ENCODE measurements at regions not wholly inside any gene's neighbourhood (a gene's known extent, or its start where the extent isn't known, plus 50 kb on each side); places are given as distances from the start of the nearest gene placed in this dataset.

GRCh38 chr18:55934821-55935220, 346.8 kb upstream of the TCF4 start:
- no peak overlapping the region for H3K27ac ChIP-seq (ENCODE audit: low read depth, low read length)
- no peak overlapping the region for H3K4me3 ChIP-seq (ENCODE audit: insufficient read depth, low read length, poor library complexity, severe bottlenecking)
- TF ChIP-seq CTCF (IDR thresholded peaks at IDR 0.05; ENCODE audit: insufficient read depth, low read length, poor library complexity, severe bottlenecking), result no peak
- no peak for TF ChIP-seq EZH2phosphoT487 (conservative IDR thresholded peaks at IDR 0.05; ENCODE audit: low read length)
- H3F3A ChIP-seq (ENCODE audit: insufficient read depth), result no peaks in the 10 kb centered on the region
- H3K27me3 ChIP-seq (ENCODE audit: low read length), result no peaks in the 10 kb centered on the region
- H3K36me3 ChIP-seq (ENCODE audit: low read length), result no peaks in the 10 kb centered on the region
- no peaks in the 10 kb centered on the region for H4K20me1 ChIP-seq (ENCODE audit: low read depth, low read length)
- H3K79me2 ChIP-seq (ENCODE audit: insufficient read depth, low read length), result no peaks in the 10 kb centered on the region
- H3K9me3 ChIP-seq (ENCODE audit: insufficient read depth, low read length), result peaks cover 14% of the 10 kb centered on the region; the same call in 1 of the 2 replicates
- no peak overlapping the region for H3K4me2 ChIP-seq (ENCODE audit: low read depth, low read length, poor library complexity, severe bottlenecking)
- H3K9ac ChIP-seq (ENCODE audit: low read length), result no peak overlapping the region
- no peak overlapping the region for H2AFZ ChIP-seq (ENCODE audit: low read depth, low read length, severe bottlenecking)
- H3K9me2 ChIP-seq (replicated peaks; ENCODE audit: insufficient read depth, low read length), result no peaks in the 10 kb centered on the region

GRCh38 chr18:55932675-55933074, 344.7 kb upstream of the TCF4 start:
- Histone ChIP-seq H4K20me1 (ENCODE audit: low read depth, low read length) (no peaks in the 10 kb centered on the region), H3F3A (ENCODE audit: insufficient read depth) (no peaks in the 10 kb centered on the region), H3K4me3 (ENCODE audit: insufficient read depth, low read length, poor library complexity, severe bottlenecking) (no peak overlapping the region), H3K79me2 (ENCODE audit: insufficient read depth, low read length) (no peaks in the 10 kb centered on the region), H2AFZ (ENCODE audit: low read depth, low read length, severe bottlenecking) (no peak overlapping the region), H3K27ac (ENCODE audit: low read depth, low read length) (no peak overlapping the region), H3K36me3 (ENCODE audit: low read length) (no peaks in the 10 kb centered on the region), H3K4me2 (ENCODE audit: low read depth, low read length, poor library complexity, severe bottlenecking) (no peak overlapping the region), H3K9me3 (ENCODE audit: insufficient read depth, low read length) (peaks cover 14% of the 10 kb centered on the region; the same call in 1 of the 2 replicates), H3K27me3 (ENCODE audit: low read length) (no peaks in the 10 kb centered on the region), H3K9ac (ENCODE audit: low read length) (no peak overlapping the region), H3K9me2 (replicated peaks; ENCODE audit: insufficient read depth, low read length) (no peaks in the 10 kb centered on the region)
- TF ChIP-seq EZH2phosphoT487 (conservative IDR thresholded peaks at IDR 0.05; ENCODE audit: low read length) (no peak), CTCF (IDR thresholded peaks at IDR 0.05; ENCODE audit: insufficient read depth, low read length, poor library complexity, severe bottlenecking) (no peak)

GRCh38 chr18:55927831-55928230, 339.8 kb upstream of the TCF4 start:
- H3K9me2 ChIP-seq (replicated peaks; ENCODE audit: insufficient read depth, low read length), result no peaks in the 10 kb centered on the region
- H3K27ac ChIP-seq (ENCODE audit: low read depth, low read length), result no peak overlapping the region
- no peaks in the 10 kb centered on the region for H3K36me3 ChIP-seq (ENCODE audit: low read length)
- H3K4me2 ChIP-seq (ENCODE audit: low read depth, low read length, poor library complexity, severe bottlenecking), result no peak overlapping the region
- H3K79me2 ChIP-seq (ENCODE audit: insufficient read depth, low read length), result no peaks in the 10 kb centered on the region
- H3K9me3 ChIP-seq (ENCODE audit: insufficient read depth, low read length), result no peaks in the 10 kb centered on the region
- no peaks in the 10 kb centered on the region for H3K27me3 ChIP-seq (ENCODE audit: low read length)
- H2AFZ ChIP-seq (ENCODE audit: low read depth, low read length, severe bottlenecking), result no peak overlapping the region
- no peaks in the 10 kb centered on the region for H4K20me1 ChIP-seq (ENCODE audit: low read depth, low read length)
- TF ChIP-seq CTCF (IDR thresholded peaks at IDR 0.05; ENCODE audit: insufficient read depth, low read length, poor library complexity, severe bottlenecking), result no peak
- TF ChIP-seq EZH2phosphoT487 (conservative IDR thresholded peaks at IDR 0.05; ENCODE audit: low read length), result no peak
- no peak overlapping the region for H3K4me3 ChIP-seq (ENCODE audit: insufficient read depth, low read length, poor library complexity, severe bottlenecking)
- no peaks in the 10 kb centered on the region for H3F3A ChIP-seq (ENCODE audit: insufficient read depth)
- no peak overlapping the region for H3K9ac ChIP-seq (ENCODE audit: low read length)

Data from SU-DHL-6 (cell line).